Embryonic facial prominence (tissue), 1 donor: ENCODE measurements at regions not wholly inside any gene's neighbourhood (a gene's known extent, or its start where the extent isn't known, plus 50 kb on each side); places are given as distances from the start of the nearest gene placed in this dataset.

Experiments
- DNase-seq: peaks from one replicate; pipeline ENCODE4 v3.0.0-alpha.2; 2016; ENCODE audit errors: extremely low spot score

- DNase-seq, result no peak
Observed at GRCh38 chr16:85344502-85345128, 232.3 kb upstream of the CIBAR2 start.

DNA sequence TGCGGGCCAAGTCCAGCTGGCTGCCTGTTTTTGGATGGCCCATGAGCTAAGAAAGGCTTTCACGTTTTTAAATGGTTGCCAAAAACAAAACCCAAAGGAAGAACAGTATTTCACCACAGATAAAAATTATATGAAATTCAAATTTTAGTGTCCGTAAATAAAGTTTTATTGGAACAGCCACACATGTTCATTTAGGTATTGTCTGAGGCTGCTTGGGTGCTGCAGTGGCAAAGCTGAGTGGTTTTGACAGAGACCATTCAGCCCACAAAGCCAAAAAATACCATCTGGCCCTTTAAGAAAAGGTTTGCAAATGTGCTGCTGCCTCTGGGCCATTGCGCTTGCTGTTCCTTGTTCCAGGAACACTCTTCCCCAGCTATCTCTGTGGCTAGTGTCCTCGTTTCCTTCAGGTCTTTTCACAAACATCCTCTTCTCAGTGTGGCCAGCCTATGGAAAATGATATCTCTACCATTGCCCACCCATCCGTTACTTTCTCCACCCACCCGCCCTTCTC, 232.9 kb upstream of the CIBAR2 start:
- no peak for DNase-seq

DNA sequence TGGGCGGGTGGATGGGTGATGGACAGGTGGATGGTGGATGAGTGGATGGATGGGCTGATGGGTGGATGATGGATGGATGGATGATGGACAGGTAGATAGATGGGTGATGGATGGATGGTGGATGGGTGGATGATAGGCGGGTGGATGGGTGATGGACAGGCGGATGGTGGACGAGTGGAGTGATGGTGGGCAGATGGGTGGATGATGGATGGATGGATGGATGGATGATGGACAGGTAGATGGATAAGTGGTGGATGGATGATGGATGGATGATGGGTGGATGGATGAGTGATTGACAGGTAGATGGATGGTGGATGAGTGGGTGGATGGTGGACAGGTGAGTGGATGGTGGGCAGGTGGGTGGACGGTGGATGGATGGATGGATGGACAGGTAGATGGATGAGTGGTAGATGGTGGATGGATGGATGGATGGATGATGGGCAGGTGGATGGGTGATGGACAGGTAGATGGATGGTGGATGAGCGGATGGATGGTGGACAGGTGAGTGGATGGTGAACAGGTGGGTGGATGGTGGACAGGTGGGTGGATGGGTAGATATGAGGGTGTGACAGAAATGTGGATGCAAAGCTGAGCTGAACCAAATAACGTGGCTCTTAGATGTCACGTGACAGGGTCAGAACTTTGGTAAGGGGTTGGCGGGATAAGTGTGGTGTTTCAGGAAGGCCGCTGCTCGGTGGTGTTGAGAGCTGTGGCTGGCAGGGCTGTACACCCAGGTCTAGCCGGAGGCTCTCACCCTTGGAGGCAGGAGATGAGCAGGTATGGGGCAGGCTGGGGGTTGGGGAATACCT, 234.3 kb upstream of the CIBAR2 start:
- DNase-seq, result no peak

- DNase-seq, result no peak
Observed at GRCh38 chr16:85347213-85347591, 234.9 kb upstream of the CIBAR2 start.

- DNase-seq, result no peak
Observed at GRCh38 chr16:85348065-85348840, 236.0 kb upstream of the CIBAR2 start.

DNA sequence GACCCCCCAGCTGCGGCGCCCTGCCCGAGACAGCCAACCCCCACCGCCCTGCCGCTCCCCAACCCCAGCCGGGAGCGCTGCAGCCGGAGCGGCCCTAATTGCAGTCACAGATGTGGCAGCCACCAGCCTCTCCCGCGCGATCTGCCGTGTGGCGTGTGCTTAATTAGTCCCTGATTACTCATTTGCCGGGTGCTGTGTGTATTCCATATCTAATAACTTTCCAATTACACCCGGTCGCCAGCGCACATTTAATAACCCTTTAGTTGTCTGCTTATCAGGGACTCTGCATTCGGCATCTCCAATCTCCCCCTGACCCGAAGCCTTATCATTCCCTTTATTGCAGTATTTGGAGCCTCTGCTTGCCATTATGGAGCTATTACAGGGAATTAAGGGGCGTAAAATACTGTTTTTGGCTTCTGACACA, 236.7 kb upstream of the CIBAR2 start:
- DNase-seq, result no peak

DNA sequence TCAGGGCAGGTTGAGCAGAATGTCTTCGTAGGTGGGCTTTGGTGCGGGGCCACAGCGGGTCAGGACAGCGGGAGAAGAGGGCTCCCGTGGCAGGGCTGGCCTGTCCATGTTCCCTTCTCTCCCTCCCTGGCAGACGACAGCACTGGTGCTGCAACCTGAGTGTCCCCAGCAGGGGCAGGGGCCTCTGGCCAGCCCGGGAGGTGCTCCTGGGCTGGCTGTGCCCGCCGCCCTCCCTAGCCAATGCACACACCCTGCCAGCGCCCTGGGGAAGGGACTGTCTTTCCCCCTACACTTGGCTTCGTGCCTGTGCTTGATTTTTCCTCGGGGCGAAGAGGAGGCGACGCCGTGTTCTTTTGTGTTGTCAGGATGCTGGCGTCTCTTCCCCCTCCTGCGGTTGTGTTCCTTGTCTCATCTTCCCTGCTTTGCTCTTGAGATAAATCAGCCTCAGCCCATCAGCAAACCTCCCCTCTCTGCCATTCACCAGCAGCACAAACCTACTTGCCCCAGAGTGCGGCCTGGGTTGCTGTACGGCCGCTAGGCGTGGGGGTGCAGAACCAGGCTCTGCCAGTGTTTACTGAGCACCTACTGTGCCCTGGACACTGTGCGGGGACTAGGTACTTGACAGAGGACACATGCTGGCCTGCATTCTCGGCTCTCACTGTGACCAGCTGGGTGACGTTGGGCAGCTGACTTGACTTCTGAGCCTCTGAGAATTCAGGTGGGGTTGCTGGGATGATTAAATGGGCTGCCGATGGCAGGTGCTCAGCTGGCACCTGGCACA, 237.3 kb upstream of the CIBAR2 start:
- no peak for DNase-seq

DNA sequence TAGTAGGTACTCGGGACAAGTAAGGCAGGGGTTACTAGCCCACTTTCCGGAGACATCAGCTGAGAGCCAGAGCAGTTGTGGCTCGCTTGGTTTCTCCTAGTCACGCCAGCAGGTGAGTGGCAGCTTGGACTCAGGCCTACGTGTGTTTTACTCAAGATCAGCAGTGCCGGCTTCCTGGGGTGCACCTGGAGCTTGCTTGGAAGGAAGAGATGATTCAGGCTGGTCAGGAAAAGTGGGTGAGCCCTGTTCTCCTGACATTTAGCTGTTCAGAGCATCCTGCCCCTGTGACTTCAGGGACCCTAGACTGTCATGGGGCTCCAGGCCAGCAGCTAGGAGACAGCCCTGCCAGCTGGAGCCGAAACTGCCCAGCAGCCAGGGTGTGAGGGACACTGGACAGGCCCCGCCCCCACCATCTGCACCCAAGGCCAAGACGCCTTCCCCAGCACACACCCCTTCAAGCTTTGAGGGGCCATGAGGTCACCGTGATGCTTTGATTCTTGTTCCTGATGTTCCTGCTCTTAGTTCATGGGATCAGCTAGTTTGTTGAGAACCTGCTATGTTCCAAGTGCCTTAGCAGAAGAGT, 238.0 kb upstream of the CIBAR2 start:
- DNase-seq, result no peak

GRCh38 chr16:85350973-85351372, 238.7 kb upstream of the CIBAR2 start:
- peak; percentile 62 for DNase-seq

DNA sequence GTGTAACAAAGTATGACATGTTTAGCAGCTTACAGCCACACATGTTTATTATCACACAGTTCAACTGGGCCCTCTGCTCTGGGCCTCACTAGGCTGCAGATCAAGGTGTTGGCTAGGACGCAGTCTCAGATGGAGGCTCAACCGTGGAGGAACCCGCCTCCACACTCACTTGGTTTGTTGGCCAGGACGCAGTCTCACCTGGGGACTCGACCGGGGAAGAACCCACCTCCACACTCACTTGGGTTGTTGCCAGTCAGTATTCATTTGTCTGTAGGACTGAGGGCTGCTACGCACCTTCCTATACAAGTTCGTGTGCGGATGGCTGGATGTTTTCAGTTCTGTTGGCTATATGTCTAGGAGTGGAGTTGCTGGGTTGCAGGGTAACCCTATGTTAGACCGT, 240.7 kb upstream of the CIBAR2 start:
- DNase-seq, result no peak

DNA sequence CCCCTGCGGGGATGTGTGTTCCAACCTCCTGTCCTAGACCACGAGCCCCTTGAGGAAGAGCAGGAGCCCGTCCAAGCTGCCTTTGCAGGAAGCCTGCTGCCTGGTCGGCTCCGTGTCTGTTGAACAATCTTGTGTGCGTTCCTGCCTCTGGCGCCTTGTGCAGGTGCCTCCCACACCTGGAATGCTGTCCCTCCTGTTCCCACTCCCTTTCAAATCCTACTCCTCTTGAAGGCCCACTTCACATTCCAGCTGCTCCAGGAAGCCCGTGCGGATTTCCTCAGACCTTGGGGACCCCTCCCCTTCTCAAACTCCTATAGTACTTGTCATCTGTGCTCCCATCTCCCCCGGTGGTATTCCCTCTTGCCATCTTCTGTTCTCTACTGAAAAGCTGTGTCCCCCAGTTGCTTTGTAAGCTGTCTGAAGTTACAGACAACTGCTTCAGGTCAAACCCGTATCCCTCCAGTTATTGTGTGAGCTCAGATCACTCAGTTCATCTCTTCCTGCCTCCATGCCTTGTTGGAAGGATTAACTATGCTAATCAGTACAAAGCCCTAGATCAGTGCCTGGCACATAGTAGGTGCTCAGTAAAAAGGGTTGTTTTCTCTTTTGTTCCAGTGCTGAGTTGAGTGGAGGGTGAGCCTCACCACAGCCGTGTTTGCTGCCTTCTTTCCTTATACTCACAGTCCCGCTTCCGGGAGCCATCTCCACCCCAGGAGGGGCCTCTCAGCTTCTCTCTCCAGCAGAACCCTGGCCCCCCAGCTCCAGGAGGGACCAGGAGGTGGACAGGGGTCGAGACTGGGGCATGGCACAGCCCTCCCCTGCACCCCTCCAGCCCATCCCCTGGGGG, 241.8 kb upstream of the CIBAR2 start:
- peak; percentile 62 for DNase-seq

- DNase-seq, result no peak
Observed at GRCh38 chr16:85354686-85355514, 242.6 kb upstream of the CIBAR2 start.

DNA sequence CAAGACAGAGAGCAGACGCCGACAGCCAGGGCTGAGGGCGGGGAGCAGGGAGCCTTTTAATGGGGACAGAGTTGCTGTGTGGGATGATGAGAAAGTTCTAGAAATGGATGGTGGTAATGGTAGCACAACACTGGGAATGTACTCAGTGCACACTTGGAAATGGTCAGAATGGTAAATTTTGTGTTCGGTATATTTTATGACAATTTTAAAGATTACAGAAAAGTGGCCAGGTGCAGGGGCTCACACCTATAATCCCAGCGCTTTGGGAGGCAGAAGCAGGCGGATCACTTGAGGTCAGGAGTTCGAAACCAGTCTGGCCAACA, 243.2 kb upstream of the CIBAR2 start:
- DNase-seq, result no peak

- DNase-seq, result no peak
Observed at GRCh38 chr16:85356157-85356556, 243.9 kb upstream of the CIBAR2 start.

DNA sequence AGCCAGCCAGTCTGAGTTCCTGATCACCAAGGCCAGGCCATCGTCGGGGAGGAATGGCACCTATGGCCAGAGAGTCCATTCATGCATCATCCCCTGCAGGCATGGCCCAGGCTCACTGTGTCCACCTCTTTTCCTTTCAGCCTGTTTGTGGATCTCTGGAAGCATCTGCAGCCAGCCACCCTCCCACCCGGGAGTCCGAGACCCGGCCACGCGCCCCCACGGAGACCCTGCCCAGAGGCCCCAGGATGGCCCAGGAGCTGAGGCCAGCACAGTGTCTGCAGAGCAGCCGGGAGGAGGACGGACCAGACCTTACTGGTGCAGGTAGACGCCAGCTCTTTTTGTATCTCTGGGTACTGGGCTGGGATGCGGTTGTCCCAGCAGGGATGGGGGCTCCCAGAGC, 245.1 kb upstream of the CIBAR2 start:
- DNase-seq, result no peak

DNA sequence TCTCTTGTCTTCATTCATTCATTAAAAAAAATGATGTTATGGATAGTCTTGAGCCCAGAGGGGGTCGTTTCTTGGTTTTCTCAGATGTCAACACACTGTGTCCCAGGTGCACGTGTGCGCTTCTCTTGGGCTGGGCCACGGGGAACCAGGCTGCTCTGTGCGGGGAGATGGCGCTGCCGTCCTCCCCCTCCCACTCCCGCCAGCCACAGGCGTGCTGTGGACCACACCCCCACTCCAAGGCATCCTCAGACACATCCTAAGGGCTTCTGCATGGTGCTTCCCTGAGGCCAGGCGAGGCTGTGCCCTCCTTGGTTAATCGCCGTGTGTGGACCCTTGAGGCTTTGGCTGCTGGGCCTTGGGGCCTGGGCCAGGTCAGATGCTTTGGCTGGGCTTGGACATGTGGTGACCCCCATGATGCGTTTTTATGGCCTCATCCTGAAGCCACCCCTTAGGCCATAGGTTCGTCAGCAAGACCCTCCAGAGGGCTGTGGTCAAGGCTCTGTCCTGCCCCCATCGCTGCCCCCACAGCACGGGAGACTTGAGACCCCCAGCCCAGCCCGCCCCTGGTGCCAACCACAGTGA, 245.7 kb upstream of the CIBAR2 start:
- no peak for DNase-seq

DNA sequence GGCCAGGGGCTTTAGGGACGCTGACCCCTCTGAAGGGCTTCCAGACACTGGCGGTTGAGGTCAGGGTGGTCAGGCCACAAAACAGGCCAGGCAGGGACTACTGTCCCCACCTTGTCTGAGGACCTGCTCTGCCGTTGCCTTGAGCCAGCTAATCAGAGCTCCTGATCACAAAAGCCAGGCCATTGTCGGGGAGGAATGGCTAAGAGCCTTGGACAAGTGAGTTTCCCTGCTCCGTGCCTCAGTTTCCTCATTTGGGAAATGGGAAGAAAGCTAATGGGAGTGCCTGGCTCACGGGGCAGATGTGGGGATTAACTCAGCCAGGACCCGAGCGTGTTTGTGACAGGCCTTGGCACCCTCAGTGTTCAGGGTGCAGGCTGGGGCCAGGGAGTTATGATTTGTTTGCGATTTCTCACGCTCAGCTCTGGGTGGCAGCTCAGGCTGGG, 246.5 kb upstream of the CIBAR2 start:
- DNase-seq, result no peak

GRCh38 chr16:85359147-85359822, 247.0 kb upstream of the CIBAR2 start:
- DNase-seq, result no peak
